VCaP (cell line): ENCODE measurements at regions not wholly inside any gene's neighbourhood (a gene's known extent, or its start where the extent isn't known, plus 50 kb on each side); places are given as distances from the start of the nearest gene placed in this dataset.

Experiments used
- H3K27ac ChIP-seq: fragments of 450-650 bp; 2 replicates; pipeline ENCODE4 v1.5.1; 2017
- TF ChIP-seq, protein P1 (sequence below): fragments of 450-650 bp; conservative IDR thresholded peaks from 2 replicates; pipeline ENCODE4 v1.5.1; 2017; ENCODE audit warnings: mild to moderate bottlenecking, moderate library complexity

GRCh38 chr3:181660337-181660736, 51.4 kb upstream of the SOX2 start:
- TF ChIP-seq, protein P1, sequence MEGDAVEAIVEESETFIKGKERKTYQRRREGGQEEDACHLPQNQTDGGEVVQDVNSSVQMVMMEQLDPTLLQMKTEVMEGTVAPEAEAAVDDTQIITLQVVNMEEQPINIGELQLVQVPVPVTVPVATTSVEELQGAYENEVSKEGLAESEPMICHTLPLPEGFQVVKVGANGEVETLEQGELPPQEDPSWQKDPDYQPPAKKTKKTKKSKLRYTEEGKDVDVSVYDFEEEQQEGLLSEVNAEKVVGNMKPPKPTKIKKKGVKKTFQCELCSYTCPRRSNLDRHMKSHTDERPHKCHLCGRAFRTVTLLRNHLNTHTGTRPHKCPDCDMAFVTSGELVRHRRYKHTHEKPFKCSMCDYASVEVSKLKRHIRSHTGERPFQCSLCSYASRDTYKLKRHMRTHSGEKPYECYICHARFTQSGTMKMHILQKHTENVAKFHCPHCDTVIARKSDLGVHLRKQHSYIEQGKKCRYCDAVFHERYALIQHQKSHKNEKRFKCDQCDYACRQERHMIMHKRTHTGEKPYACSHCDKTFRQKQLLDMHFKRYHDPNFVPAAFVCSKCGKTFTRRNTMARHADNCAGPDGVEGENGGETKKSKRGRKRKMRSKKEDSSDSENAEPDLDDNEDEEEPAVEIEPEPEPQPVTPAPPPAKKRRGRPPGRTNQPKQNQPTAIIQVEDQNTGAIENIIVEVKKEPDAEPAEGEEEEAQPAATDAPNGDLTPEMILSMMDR: no peak

GRCh38 chr3:181637456-181637855, 74.3 kb upstream of the SOX2 start:
- TF ChIP-seq, protein P1: no peak
- H3K27ac ChIP-seq: no peak overlapping the region

More at GRCh38 chr3:181660337-181660736, 51.4 kb upstream of the SOX2 start:
- H3K27ac ChIP-seq: no peak overlapping the region

DNA sequence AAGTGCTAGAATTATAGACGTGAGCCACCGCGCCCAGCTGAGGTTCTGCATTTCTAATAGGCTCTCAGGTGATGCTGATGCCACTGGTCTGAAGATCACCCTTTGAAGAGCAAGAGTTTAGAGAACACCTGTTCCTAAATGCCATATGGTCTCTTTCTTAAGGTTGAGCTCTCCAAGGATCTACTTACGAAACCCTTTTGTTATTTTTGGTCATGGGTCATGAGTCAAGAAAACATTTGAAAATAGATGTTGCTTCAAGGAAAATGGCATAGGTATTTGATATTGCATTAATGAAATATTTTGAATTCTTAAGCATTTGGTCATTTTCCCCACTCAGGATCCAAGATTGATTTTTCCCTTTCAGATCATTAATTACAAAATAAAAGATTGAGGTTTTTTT, 74.7 kb upstream of the SOX2 start:
- H3K27ac ChIP-seq: no peak overlapping the region
- TF ChIP-seq, protein P1: no peak

DNA sequence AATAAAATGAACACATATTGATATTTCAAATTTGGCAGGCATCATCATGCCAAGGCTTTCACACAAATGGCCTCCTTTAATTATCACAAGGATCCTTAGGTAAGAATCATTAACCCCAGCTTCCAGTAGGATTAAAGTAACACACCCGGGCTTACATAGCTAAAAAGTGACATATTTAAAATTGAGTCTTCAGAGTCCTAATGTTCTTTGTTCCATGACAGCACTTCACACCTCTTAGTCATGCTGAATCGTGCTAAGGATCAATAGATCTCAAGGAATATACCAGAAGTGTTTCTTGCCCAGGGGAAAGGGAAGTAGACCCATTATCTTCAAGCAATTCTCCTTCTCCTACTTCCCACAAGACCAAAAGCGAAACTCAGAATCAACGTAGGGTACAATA, 76.6 kb upstream of the SOX2 start:
- TF ChIP-seq, protein P1: no peak
- no peak overlapping the region for H3K27ac ChIP-seq

DNA sequence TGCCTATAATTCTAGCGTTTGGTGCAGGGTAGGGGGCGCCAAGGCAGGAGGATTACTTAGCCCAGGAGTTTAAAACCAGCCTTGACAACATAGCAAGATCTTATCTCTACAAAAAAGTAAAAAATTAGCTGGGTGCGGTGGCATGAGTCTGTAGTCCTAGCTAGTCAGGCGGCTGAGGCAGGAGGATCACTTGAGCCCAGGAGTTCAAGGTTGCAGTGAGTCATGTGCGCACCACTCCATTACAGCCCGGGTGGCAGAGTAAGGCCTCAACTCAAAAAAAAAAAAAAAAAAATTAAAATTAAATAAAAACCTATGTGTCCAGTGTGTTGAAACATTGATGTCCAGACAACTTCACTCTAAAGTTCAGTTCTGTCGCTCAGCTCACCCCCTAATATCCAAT, 78.2 kb upstream of the SOX2 start:
- no peak overlapping the region for H3K27ac ChIP-seq
- TF ChIP-seq, protein P1: no peak

DNA sequence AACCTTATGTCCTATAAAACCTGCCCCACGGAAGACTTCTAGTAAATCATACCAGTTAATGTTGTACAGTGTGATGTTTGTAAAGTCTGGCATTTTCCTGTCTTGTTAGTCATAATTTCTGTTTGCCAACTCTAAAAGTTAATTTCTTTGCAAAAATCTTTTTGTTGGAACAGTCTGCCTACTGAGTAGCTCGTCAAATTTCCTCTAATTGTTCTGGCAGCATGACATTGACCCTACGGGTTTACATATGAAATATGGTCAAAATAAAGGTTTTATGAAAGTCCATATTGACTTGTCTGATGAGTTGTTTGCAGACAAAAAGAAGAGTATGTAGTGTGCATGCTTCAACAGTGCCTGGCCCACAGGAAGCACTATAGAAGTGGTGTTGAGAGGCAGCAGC, 79.8 kb upstream of the SOX2 start:
- no peak overlapping the region for H3K27ac ChIP-seq
- TF ChIP-seq, protein P1: no peak

GRCh38 chr3:181630853-181631252, 80.9 kb upstream of the SOX2 start:
- no peak overlapping the region for H3K27ac ChIP-seq
- TF ChIP-seq, protein P1: no peak

DNA sequence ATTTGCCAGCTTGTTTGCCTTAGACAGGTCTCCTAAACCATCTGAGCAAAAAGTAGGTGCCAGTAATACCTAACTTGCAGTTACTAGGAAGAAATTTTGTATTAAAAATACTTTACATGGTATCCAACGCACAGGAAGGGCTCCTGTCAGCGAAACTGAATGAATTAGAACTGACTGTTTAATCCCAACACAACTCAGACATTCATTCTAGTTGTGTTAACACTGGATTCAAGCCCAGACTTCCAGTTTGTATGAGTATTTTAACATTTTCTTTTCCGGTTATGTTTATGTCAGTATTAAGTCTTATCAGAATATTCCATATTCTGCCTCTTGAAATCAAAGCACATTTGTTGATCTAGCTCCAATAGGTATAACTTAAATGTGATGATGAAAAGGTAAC, 82.0 kb upstream of the SOX2 start:
- TF ChIP-seq, protein P1: no peak

More for the DNA sequence above, 82.0 kb upstream of the SOX2 start:
- no peak overlapping the region for H3K27ac ChIP-seq
